Left ventricle myocardium superior (tissue), 1 donor: ENCODE measurements at regions not wholly inside any gene's neighbourhood (a gene's known extent, or its start where the extent isn't known, plus 50 kb on each side); places are given as distances from the start of the nearest gene placed in this dataset.

ENCODE experiments used
- ATAC-seq: fragments of 200-7000 bp; cut with Tn5 transposase; one replicate; pipeline ENCODE4 v1.9.1; 2020; ENCODE audit warnings: mild to moderate bottlenecking, moderate library complexity
- DNase-seq: peaks from one replicate; pipeline ENCODE4 v3.0.0-alpha.2; 2020
- intact Hi-C: fragments of 100-400 bp; cut with micrococcal nuclease; formaldehyde crosslinking; loops from one replicate; pipeline ENCODE4 v1.11.0; 2022
- donor health status: DM: no; HTN: yes; CAD: no; lungs with severe emphysema.

DNA sequence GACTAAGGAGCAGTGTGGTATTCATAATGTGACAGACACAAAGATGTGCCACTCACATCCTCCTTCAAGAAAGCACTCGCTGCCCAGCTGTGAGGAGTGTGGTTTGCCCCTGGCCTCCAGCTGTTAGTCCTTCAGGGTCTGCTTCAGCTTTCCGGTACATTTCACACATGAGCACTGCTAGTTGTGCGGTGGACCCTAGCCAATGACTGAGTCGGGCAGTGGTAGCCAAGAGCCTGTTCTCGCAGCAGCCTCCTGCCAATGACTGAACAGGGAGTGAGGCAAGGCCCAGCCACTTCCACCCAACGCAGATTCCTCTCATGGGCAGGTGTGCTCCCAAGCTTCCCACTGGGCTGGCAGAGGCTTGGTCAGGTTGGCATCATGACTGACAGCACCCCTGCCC lies 254.3 kb downstream of the RBM43 start:
- ATAC-seq (peak; percentile 61), DNase-seq (peak; percentile 60)
- intact Hi-C loops: no loop called here

- ATAC-seq: no peak
- intact Hi-C loops: no loop called here
- no peak for DNase-seq
Observed at GRCh38 chr2:151002959-151003600, 258.6 kb downstream of the RBM43 start.

DNA sequence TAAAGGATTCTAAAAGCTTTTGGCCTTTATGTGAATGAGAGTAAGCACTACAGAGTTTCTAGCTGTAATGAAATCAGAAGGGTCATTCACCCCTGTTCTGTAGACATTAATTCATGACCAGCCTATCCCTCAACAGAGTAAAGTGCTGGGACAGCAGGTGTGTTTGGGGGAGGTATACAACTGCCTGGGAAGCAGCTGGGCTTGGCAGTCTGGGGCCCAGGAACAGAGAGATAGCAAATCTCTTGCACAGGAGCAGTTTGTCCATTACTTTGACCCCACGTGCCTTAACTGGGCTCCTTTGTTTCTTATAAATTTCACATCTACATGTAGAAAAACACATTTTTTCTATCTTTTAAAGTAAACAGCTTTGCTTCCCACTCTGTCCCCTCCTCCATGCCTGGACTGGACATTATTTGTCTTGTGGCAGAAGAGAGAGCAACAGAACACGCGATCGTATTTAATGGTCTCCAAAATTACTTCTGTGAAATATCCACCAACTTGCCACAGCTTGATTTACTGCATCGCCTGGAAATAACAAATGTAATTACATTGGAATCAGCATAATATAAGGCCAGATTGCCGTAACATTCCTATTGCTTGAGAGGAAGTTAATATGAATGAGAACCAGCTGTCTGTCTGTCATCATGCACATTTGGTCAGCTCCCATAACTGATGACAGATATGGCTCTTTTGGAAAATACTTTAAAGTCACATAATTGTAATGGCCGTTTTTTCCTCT lies 263.8 kb downstream of the RBM43 start:
- intact Hi-C loops: no loop called here
- ATAC-seq (peak; percentile 26), DNase-seq (no peak)

GRCh38 chr2:150997066-150997465 lies 264.6 kb downstream of the RBM43 start:
- DNase-seq (no peak), ATAC-seq (no peak)
- intact Hi-C loops: no loop called here

DNA sequence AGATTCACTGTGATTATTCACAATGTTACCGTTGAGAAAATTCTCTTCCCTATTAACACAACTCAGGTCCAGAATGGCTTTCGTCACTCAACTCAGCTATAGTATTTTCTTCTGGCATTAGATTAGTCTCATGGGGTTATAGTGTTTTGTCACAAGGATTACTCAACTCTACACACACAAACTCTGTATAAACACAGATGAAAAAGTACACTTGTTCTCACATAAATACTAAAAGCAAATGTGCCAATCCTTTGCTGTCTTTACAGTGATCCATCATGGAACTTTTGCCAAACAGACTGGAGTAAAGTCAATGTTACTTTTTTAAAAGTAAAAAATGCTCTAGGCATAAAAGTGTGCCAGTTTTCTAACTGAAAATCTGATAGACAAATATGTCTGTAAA lies 267.6 kb downstream of the RBM43 start:
- DNase-seq: no peak
- intact Hi-C loops: no loop called here
- ATAC-seq: no peak

DNA sequence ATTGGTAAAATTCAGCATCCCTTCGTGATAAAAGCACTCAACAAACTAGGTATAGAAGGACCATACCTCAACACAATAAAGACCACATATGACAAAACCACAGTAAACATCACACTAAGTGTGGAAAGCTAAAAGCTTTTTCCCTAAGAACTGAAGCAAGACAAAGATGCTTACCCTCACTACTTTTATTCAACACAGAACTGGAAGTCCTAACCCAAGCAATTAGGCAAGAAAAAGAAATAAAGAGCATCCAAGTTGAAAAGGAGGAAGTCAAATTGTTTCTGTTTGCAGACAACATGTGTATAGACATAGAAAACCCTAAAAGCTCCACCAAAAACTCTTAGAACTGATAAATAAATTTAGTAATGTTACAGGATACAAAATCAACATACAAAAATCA lies 271.7 kb downstream of the RBM43 start:
- intact Hi-C loops: no loop called here
- no peak for DNase-seq
- ATAC-seq: no peak

- no peak for ATAC-seq
- intact Hi-C loops: no loop called here
Observed at GRCh38 chr2:150985741-150986140, 275.9 kb downstream of the RBM43 start.

DNA sequence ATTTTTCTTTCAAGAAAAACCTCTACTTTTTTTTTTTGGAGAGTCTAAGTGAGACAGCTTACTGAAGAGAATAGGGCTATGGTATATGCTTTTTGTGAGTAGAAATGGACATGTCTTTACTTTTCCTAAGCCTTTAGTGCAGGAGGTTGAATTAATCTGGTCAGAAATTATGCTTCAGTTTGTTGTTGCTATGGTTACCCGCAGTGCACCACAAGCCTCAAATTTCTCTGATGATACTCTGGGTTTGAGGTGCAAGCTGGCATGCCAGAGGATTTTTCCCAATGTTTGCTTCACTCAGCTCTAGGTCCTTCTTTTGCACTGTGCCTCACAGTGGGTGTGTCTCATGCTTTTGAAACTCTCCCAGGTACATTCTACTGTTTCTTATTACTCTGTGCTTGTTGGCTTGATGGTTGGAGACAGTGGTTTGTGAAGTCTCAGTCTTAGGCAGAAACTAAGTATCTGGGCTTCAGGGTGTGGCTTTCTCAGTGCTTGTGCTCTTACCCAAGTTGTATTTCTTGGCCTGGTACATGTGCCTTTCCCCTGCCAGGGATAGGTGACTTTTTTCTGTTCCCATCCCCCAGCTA lies 278.3 kb downstream of the RBM43 start:
- DNase-seq: no peak
- intact Hi-C loops: no loop called here
- ATAC-seq: no peak

More at GRCh38 chr2:150985741-150986140, 275.9 kb downstream of the RBM43 start:
- DNase-seq: no peak

- intact Hi-C loops: no loop called here
Observed at GRCh38 chr2:150981826-150982225, 279.8 kb downstream of the RBM43 start.

DNA sequence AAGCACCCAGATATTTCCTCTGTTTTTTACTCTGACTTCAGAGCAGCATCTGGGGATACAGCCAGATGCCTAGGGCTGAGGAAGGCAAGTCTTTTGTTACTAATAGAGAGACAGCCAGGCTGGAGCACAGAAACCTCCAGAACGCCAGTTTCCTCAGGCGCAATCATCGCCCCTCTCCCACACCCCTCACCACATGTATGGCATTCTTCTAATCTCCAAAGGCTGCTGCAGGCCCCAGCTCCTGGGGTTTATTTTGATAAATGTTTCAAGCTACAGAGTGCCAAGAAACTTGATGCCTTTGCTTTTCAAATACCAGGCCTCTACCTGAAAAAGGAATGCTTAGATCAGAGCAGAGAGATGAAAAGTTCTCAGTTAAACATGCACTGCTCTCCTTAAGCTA lies 283.6 kb downstream of the RBM43 start:
- DNase-seq: no peak
- intact Hi-C loops: no loop called here
- no peak for ATAC-seq

More at GRCh38 chr2:150981826-150982225, 279.8 kb downstream of the RBM43 start:
- DNase-seq (no peak), ATAC-seq (no peak)

- intact Hi-C loops: no loop called here
- no peak for ATAC-seq
Observed at GRCh38 chr2:150977296-150977695, 284.4 kb downstream of the RBM43 start.

GRCh38 chr2:150976604-150977003 lies 285.1 kb downstream of the RBM43 start:
- intact Hi-C loops: no loop called here

More at GRCh38 chr2:150977296-150977695, 284.4 kb downstream of the RBM43 start:
- no peak for DNase-seq

GRCh38 chr2:150974864-150975263 lies 286.8 kb downstream of the RBM43 start:
- DNase-seq (no peak), ATAC-seq (no peak)
- intact Hi-C loops: no loop called here

More at GRCh38 chr2:150976604-150977003, 285.1 kb downstream of the RBM43 start:
- DNase-seq (no peak), ATAC-seq (no peak)

DNA sequence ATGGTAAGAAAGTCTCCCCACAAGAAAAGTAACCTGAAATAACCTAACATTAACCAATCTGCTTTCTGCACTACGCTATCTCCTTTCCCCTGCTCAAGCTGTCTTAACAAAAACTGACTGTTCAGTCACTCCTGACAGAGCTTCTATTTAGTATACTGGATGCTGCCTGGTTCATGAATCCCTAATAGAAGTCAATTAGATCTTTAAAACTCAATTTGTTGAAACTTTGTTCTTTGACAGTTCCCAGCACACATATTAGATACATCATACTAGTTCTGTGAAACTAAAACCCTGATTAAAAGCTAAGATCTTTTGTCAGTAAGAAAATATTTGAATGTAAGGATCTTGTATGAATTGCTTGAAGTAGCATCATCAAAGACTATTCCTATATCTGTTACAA lies 287.4 kb downstream of the RBM43 start:
- DNase-seq (no peak), ATAC-seq (no peak)
- intact Hi-C loops: no loop called here

GRCh38 chr2:150971910-150972309 lies 289.8 kb downstream of the RBM43 start:
- DNase-seq (no peak), ATAC-seq (no peak)
- intact Hi-C loops: no loop called here

- no peak for ATAC-seq
- DNase-seq: no peak
- intact Hi-C loops: no loop called here
Observed at GRCh38 chr2:150963336-150963735, 298.3 kb downstream of the RBM43 start.

GRCh38 chr2:150955231-150955630 lies 306.4 kb downstream of the RBM43 start:
- DNase-seq (no peak), ATAC-seq (no peak)
- intact Hi-C loops: no loop called here

DNA sequence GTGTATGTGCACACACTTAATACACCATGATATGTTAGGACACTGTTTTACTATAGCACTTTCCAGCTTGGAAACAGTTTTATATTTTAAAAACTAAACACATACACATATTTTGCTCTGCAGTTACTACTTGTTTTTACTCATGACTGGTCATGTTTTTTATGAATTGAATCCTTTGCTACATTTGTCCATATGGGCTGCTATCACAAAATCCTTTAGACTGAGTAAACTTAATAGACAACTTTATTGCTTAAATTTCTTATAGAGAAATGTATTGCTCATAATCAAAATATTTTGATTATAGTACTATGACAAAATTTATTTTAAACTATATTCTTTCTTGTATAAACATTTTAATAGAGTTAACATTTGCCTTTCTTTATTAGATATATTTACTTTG lies 314.8 kb downstream of the RBM43 start:
- DNase-seq: no peak
- intact Hi-C loops: no loop called here
- no peak for ATAC-seq

DNA sequence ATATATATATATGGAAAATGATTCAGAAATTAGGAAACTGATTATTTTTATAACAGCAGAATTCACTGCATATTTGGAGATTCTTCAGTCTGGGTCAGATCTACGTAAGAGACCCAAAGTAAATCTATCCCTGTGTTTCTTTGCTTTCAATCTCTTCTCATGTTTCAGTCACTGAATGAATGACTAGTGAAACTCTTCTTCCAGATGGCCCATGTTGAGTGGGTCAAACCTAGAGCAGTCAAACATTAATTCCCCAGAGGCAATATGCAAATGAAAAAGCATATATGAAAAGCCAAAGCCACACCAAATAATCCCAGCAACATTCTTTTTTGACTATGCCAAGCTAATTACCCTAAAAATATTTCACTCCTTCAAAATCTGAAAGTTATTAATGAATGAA lies 317.3 kb downstream of the RBM43 start:
- intact Hi-C loops: no loop called here
- ATAC-seq: no peak
- no peak for DNase-seq

- no peak for DNase-seq
- intact Hi-C loops: no loop called here
- no peak for ATAC-seq
Observed at GRCh38 chr2:150939087-150939486, 322.6 kb downstream of the RBM43 start.

GRCh38 chr2:150938527-150938926 lies 323.1 kb downstream of the RBM43 start:
- intact Hi-C loops: no loop called here
- ATAC-seq (no peak), DNase-seq (no peak)
